Gastrocnemius medialis (tissue), 4 donors: ENCODE measurements at regions not wholly inside any gene's neighbourhood (a gene's known extent, or its start where the extent isn't known, plus 50 kb on each side); places are given as distances from the start of the nearest gene placed in this dataset.

ENCODE experiments used
- ATAC-seq, 2 donors: fragments of 150-250 bp; one replicate each; pipeline ENCODE4 v1.9.1; 2016
- DNase-seq, 2 donors: peaks; one replicate each; pipeline ENCODE4 v3.0.0-alpha.2; 2019
- H3K27ac ChIP-seq, 4 donors: fragments of 200-600 bp; sonication (generic); 1 replicate in 1 of 4; 2 replicates in 3 of 4; pipeline ENCODE4 v1.5.1; 2016 to 2018; ENCODE audit warnings: mild to moderate bottlenecking in 2 of 4, moderate library complexity in 1 of 4
- H3K27me3 ChIP-seq, 3 donors: fragments of 200-600 bp; sonication (generic) in 2 of 3; 1 replicate in 1 of 3; 2 replicates in 2 of 3; pipeline versions ENCODE4 v1.5.1 to v1.6.0; 2016 to 2019; ENCODE audit warnings: mild to moderate bottlenecking in 1 of 3, moderate library complexity in 1 of 3
- H3K36me3 ChIP-seq, 2 donors: fragments of 200-600 bp; sonication (generic) in 1 of 2; one replicate each; pipeline ENCODE4 v1.5.1; 2017 to 2018
- H3K4me1 ChIP-seq, 2 donors: fragments of 200-600 bp; sonication (generic) in 1 of 2; one replicate each; pipeline ENCODE4 v1.5.1; 2016 to 2017; ENCODE audit warnings: mild to moderate bottlenecking in 2 of 2
- H3K4me3 ChIP-seq, 4 donors: fragments of 200-600 bp; sonication (generic) in 3 of 4; 1 replicate in 1 of 4; 2 replicates in 3 of 4; pipeline ENCODE4 v1.5.1; 2016 to 2019; ENCODE audit warnings: mild to moderate bottlenecking in 2 of 4
- H3K9me3 ChIP-seq, 3 donors: fragments of 200-600 bp; sonication (generic) in 2 of 3; 1 replicate in 1 of 3; 2 replicates in 2 of 3; pipeline ENCODE4 v1.5.1; 2016 to 2019
- CTCF ChIP-seq, 5 experiments: fragments of 450-650 bp in 3 of 5; fragments of 200-600 bp in 2 of 5; sonication (generic) in 2 of 5; IDR thresholded peaks in 4 of 5; conservative IDR thresholded peaks in 1 of 5; 1 replicate in 4 of 5; 2 replicates in 1 of 5; pipeline ENCODE4 v1.5.1; 2016 to 2019; ENCODE audit warnings: antibody characterized with exemption in 5 of 5, mild to moderate bottlenecking in 3 of 5, moderate library complexity in 3 of 5
- POLR2A ChIP-seq, 2 donors: fragments of 450-650 bp; IDR thresholded peaks; one replicate each; pipeline ENCODE4 v1.6.1; 2017; ENCODE audit warnings: antibody characterized with exemption in 2 of 2, mild to moderate bottlenecking in 2 of 2, moderate library complexity in 2 of 2
- in situ Hi-C, 4 donors: fragments of 200-750 bp; cut with MboI; loops; one replicate each; pipeline versions ENCODE4 v1.15.0 to v1.8.0; 2017; ENCODE audit warnings: low sequenced_read_pairs in 4 of 4
- intact Hi-C: fragments of 100-400 bp; cut with DNase I; formaldehyde crosslinking; loops from one replicate; pipeline ENCODE4 v1.15.1; 2023; ENCODE audit warnings: low total_unique reads

- Histone ChIP-seq H3K4me1 (no peaks in the 10 kb centered on the region), H3K9me3 (no peaks in the 10 kb centered on the region), H3K36me3 (no peaks in the 10 kb centered on the region), H3K27me3 (no peaks in the 10 kb centered on the region), H3K27ac (no peak overlapping the region), H3K4me3 (no peak overlapping the region)
- no peak for TF ChIP-seq CTCF (IDR thresholded peaks at IDR 0.05 in 4 of 5, conservative IDR thresholded peaks at IDR 0.05 in 1 of 5)
- TF ChIP-seq POLR2A (IDR thresholded peaks at IDR 0.05): no peak
- ATAC-seq (no peak), DNase-seq (no peak)
- intact Hi-C loops (no loop called here), in situ Hi-C loops (no loop called here)
These were observed 475.7 kb downstream of the CCER1 start for GRCh38 chr12:90479237-90479636.

- Histone ChIP-seq H3K27ac (no peak overlapping the region), H3K36me3 (no peaks in the 10 kb centered on the region)
These were observed 481.1 kb downstream of the CCER1 start for GRCh38 chr12:90473831-90474230.

GRCh38 chr12:90460681-90461080, 494.3 kb downstream of the CCER1 start:
- H3K27ac ChIP-seq: no peak overlapping the region
- intact Hi-C loops: no loop called here
- no peaks in the 10 kb centered on the region for H3K36me3 ChIP-seq
- H3K4me1 ChIP-seq: no peaks in the 10 kb centered on the region
- ATAC-seq: no peak
- H3K4me3 ChIP-seq: no peak overlapping the region
- in situ Hi-C loops: no loop called here
- no peak for TF ChIP-seq POLR2A (IDR thresholded peaks at IDR 0.05)
- TF ChIP-seq CTCF (IDR thresholded peaks at IDR 0.05 in 4 of 5, conservative IDR thresholded peaks at IDR 0.05 in 1 of 5): no peak
- no peaks in the 10 kb centered on the region for H3K9me3 ChIP-seq
- H3K27me3 ChIP-seq: no peaks in the 10 kb centered on the region
- DNase-seq: no peak

More at GRCh38 chr12:90473831-90474230, 481.1 kb downstream of the CCER1 start:
- in situ Hi-C loops (no loop called here), intact Hi-C loops (no loop called here)
- DNase-seq (no peak), ATAC-seq (no peak)
- Histone ChIP-seq H3K4me1 (no peaks in the 10 kb centered on the region), H3K9me3 (no peaks in the 10 kb centered on the region), H3K27me3 (no peaks in the 10 kb centered on the region), H3K4me3 (no peak overlapping the region)
- TF ChIP-seq CTCF (IDR thresholded peaks at IDR 0.05 in 4 of 5, conservative IDR thresholded peaks at IDR 0.05 in 1 of 5) (no peak), POLR2A (IDR thresholded peaks at IDR 0.05) (no peak)

GRCh38 chr12:90456248-90456647, 498.7 kb downstream of the CCER1 start:
- Histone ChIP-seq H3K27ac (no peak overlapping the region), H3K27me3 (no peaks in the 10 kb centered on the region), H3K36me3 (no peaks in the 10 kb centered on the region), H3K9me3 (no peaks in the 10 kb centered on the region), H3K4me3 (no peak overlapping the region), H3K4me1 (no peaks in the 10 kb centered on the region)
- in situ Hi-C loops (no loop called here), intact Hi-C loops (no loop called here)
- DNase-seq (no peak), ATAC-seq (no peak)
- TF ChIP-seq POLR2A (IDR thresholded peaks at IDR 0.05) (no peak), CTCF (IDR thresholded peaks at IDR 0.05 in 4 of 5, conservative IDR thresholded peaks at IDR 0.05 in 1 of 5) (no peak)

- no peak for TF ChIP-seq POLR2A (IDR thresholded peaks at IDR 0.05)
- no peak for TF ChIP-seq CTCF (IDR thresholded peaks at IDR 0.05 in 4 of 5, conservative IDR thresholded peaks at IDR 0.05 in 1 of 5)
- in situ Hi-C loops: no loop called here
- ATAC-seq: no peak
These were observed 499.2 kb downstream of the CCER1 start for GRCh38 chr12:90455756-90456155.

More at GRCh38 chr12:90455756-90456155, 499.2 kb downstream of the CCER1 start:
- intact Hi-C loops: no loop called here
- no peak for DNase-seq
- Histone ChIP-seq H3K4me3 (no peak overlapping the region), H3K36me3 (no peaks in the 10 kb centered on the region), H3K27me3 (no peaks in the 10 kb centered on the region), H3K9me3 (no peaks in the 10 kb centered on the region), H3K4me1 (no peaks in the 10 kb centered on the region), H3K27ac (no peak overlapping the region)
